ENCODE measurements at regions not wholly inside any gene's neighbourhood (a gene's known extent, or its start where the extent isn't known, plus 50 kb on each side); places are given as distances from the start of the nearest gene placed in this dataset.

DNA sequence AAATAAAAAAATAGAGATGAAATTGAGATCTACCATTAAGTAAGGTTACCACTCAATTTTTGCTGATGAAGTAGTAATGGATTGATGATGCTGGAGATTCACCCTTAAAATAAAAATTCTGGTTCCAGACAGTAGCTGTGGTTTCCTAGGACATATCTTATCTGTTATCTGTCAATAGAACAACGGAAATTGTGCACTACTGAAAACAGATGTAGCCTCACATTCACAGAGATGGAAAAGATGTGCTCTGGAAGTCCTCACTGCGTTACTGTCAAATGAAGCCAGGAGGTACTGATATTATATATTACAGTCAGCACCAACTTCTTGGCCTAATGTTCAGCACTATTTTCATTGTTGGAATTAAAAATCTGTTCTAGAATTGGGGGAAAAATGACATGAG is 154.0 kb downstream of the SLC24A2 start:
- no peaks in the 10 kb centered on the region for H4K20me1 ChIP-seq (ENCODE audit: insufficient read depth, low read length)
- no peak overlapping the region for H3K4me3 ChIP-seq (ENCODE audit: low read length)
- no peak overlapping the region for H3K9ac ChIP-seq (ENCODE audit: low read length)
- H3K36me3 ChIP-seq (replicated peaks; ENCODE audit: insufficient read depth, low read length): no peaks in the 10 kb centered on the region
- no peaks in the 10 kb centered on the region for H3K27me3 ChIP-seq (replicated peaks; ENCODE audit: insufficient read depth, low read length)
- H3K79me2 ChIP-seq (ENCODE audit: low read length): no peaks in the 10 kb centered on the region
- TF ChIP-seq EZH2 (optimal IDR thresholded peaks at IDR 0.05; ENCODE audit: low read depth, low read length) (no peak), EZH2phosphoT487 (IDR thresholded peaks at IDR 0.05; ENCODE audit: low read length) (no peak), CTCF (IDR thresholded peaks at IDR 0.05; ENCODE audit: low read length) (no peak)
- H2AFZ ChIP-seq (ENCODE audit: low read length): no peak overlapping the region
- H3K4me2 ChIP-seq (ENCODE audit: low read depth, low read length): no peak overlapping the region
- no peaks in the 10 kb centered on the region for H3K9me3 ChIP-seq (replicated peaks; ENCODE audit: insufficient read depth, low read length)
- DNase-seq: no peak
- H3K4me1 ChIP-seq (ENCODE audit: low read length): no peaks in the 10 kb centered on the region
- no peak overlapping the region for H3K27ac ChIP-seq (ENCODE audit: low read length)
- no peaks in the 10 kb centered on the region for H3F3A ChIP-seq (ENCODE audit: insufficient read depth, low read length)
- no peaks in the 10 kb centered on the region for H3K9me2 ChIP-seq (replicated peaks; ENCODE audit: insufficient read depth, low read length)

- H3K27ac ChIP-seq (ENCODE audit: low read length): no peak overlapping the region
- no peaks in the 10 kb centered on the region for H3K79me2 ChIP-seq (ENCODE audit: low read length)
- no peak overlapping the region for H3K4me3 ChIP-seq (ENCODE audit: low read length)
- H4K20me1 ChIP-seq (ENCODE audit: insufficient read depth, low read length): no peaks in the 10 kb centered on the region
- no peak for DNase-seq
- H3K27me3 ChIP-seq (replicated peaks; ENCODE audit: insufficient read depth, low read length): no peaks in the 10 kb centered on the region
- H3F3A ChIP-seq (ENCODE audit: insufficient read depth, low read length): no peaks in the 10 kb centered on the region
- no peak overlapping the region for H3K4me2 ChIP-seq (ENCODE audit: low read depth, low read length)
- H3K4me1 ChIP-seq (ENCODE audit: low read length): no peaks in the 10 kb centered on the region
- no peak for TF ChIP-seq CTCF (IDR thresholded peaks at IDR 0.05; ENCODE audit: low read length)
- no peak for TF ChIP-seq EZH2phosphoT487 (IDR thresholded peaks at IDR 0.05; ENCODE audit: low read length)
- TF ChIP-seq EZH2 (optimal IDR thresholded peaks at IDR 0.05; ENCODE audit: low read depth, low read length): no peak
- H3K9me2 ChIP-seq (replicated peaks; ENCODE audit: insufficient read depth, low read length): no peaks in the 10 kb centered on the region
- no peak overlapping the region for H3K9ac ChIP-seq (ENCODE audit: low read length)
- no peaks in the 10 kb centered on the region for H3K9me3 ChIP-seq (replicated peaks; ENCODE audit: insufficient read depth, low read length)
- no peak overlapping the region for H2AFZ ChIP-seq (ENCODE audit: low read length)
- no peaks in the 10 kb centered on the region for H3K36me3 ChIP-seq (replicated peaks; ENCODE audit: insufficient read depth, low read length)
Observed at GRCh38 chr9:19631181-19631580, 157.7 kb downstream of the SLC24A2 start.

- TF ChIP-seq CTCF (IDR thresholded peaks at IDR 0.05; ENCODE audit: low read length) (no peak), EZH2phosphoT487 (IDR thresholded peaks at IDR 0.05; ENCODE audit: low read length) (no peak), EZH2 (optimal IDR thresholded peaks at IDR 0.05; ENCODE audit: low read depth, low read length) (no peak)
- Histone ChIP-seq H4K20me1 (ENCODE audit: insufficient read depth, low read length) (no peaks in the 10 kb centered on the region), H3K27ac (ENCODE audit: low read length) (no peak overlapping the region), H3K9me3 (replicated peaks; ENCODE audit: insufficient read depth, low read length) (no peaks in the 10 kb centered on the region), H3K79me2 (ENCODE audit: low read length) (no peaks in the 10 kb centered on the region), H3K36me3 (replicated peaks; ENCODE audit: insufficient read depth, low read length) (no peaks in the 10 kb centered on the region), H3K4me3 (ENCODE audit: low read length) (no peak overlapping the region), H3K9me2 (replicated peaks; ENCODE audit: insufficient read depth, low read length) (no peaks in the 10 kb centered on the region), H2AFZ (ENCODE audit: low read length) (no peak overlapping the region), H3K4me2 (ENCODE audit: low read depth, low read length) (no peak overlapping the region), H3K9ac (ENCODE audit: low read length) (no peak overlapping the region), H3K4me1 (ENCODE audit: low read length) (no peaks in the 10 kb centered on the region), H3K27me3 (replicated peaks; ENCODE audit: insufficient read depth, low read length) (no peaks in the 10 kb centered on the region), H3F3A (ENCODE audit: insufficient read depth, low read length) (no peaks in the 10 kb centered on the region)
- DNase-seq: no peak
Observed at GRCh38 chr9:19630760-19631159, 158.1 kb downstream of the SLC24A2 start.

Data from MM.1S (cell line).